Esophagus squamous epithelium (tissue), 4 donors: ENCODE measurements at regions not wholly inside any gene's neighbourhood (a gene's known extent, or its start where the extent isn't known, plus 50 kb on each side); places are given as distances from the start of the nearest gene placed in this dataset.

Experiments
- POLR2A ChIP-seq, 4 donors: fragments of 450-650 bp; IDR thresholded peaks; one replicate each; pipeline ENCODE4 v1.6.1; 2017; ENCODE audit warnings: antibody characterized with exemption in 4 of 4, mild to moderate bottlenecking in 4 of 4, moderate library complexity in 3 of 4
- TF ChIP-seq, protein P1 (sequence below), 6 experiments: fragments of 450-650 bp in 4 of 6; fragments of 200-600 bp in 2 of 6; sonication (generic) in 2 of 6; IDR thresholded peaks; one replicate each; pipeline ENCODE4 v1.5.1; 2016 to 2019; ENCODE audit warnings: antibody characterized with exemption in 6 of 6, mild to moderate bottlenecking in 4 of 6, moderate library complexity in 4 of 6

DNA sequence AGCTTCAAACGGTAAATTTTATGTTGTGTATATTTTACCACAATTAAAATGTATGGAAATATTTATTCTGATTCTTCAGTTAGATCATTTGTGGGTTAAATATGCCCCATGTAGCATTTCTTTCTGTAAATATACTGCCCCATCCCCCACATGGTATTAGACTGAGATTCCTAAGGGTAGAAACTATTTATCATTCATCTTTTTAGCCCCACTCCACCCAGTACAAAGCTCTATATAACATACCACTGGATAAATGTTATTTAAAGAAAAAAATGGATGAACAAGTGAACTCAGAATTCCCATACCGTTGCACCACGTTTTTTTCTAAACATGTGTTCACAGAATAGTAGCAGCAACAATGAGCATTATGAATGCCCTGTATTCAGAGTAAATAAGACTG, 234.0 kb upstream of the IRF2BP2 start:
- TF ChIP-seq, protein P1, sequence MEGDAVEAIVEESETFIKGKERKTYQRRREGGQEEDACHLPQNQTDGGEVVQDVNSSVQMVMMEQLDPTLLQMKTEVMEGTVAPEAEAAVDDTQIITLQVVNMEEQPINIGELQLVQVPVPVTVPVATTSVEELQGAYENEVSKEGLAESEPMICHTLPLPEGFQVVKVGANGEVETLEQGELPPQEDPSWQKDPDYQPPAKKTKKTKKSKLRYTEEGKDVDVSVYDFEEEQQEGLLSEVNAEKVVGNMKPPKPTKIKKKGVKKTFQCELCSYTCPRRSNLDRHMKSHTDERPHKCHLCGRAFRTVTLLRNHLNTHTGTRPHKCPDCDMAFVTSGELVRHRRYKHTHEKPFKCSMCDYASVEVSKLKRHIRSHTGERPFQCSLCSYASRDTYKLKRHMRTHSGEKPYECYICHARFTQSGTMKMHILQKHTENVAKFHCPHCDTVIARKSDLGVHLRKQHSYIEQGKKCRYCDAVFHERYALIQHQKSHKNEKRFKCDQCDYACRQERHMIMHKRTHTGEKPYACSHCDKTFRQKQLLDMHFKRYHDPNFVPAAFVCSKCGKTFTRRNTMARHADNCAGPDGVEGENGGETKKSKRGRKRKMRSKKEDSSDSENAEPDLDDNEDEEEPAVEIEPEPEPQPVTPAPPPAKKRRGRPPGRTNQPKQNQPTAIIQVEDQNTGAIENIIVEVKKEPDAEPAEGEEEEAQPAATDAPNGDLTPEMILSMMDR (IDR thresholded peaks at IDR 0.05), result no peak
- TF ChIP-seq POLR2A (IDR thresholded peaks at IDR 0.05), result no peak
